ENCODE measurements at regions not wholly inside any gene's neighbourhood (a gene's known extent, or its start where the extent isn't known, plus 50 kb on each side); places are given as distances from the start of the nearest gene placed in this dataset.

GRCh38 chr17:33896263-33896662 lies 358.8 kb upstream of the CCL2 start:
- H3K27ac ChIP-seq = no peak overlapping the region
- no peaks in the 10 kb centered on the region for H3K4me1 ChIP-seq
- 56% methylated on average over 6 of the region's 6 CpGs for WGBS, 2 donors
- H3K4me3 ChIP-seq (replicated peaks in 1 of 3) = no peak overlapping the region
- H3K9me3 ChIP-seq = no peaks in the 10 kb centered on the region
- H3K27me3 ChIP-seq = no peaks in the 10 kb centered on the region
- TF ChIP-seq POLR2A (IDR thresholded peaks at IDR 0.05) = no peak
- TF ChIP-seq CTCF (IDR thresholded peaks at IDR 0.05) = no peak
- intact Hi-C loops (cut with DNase I) = no loop called here
- no peak for DNase-seq
- H3K36me3 ChIP-seq = no peaks in the 10 kb centered on the region

- DNase-seq = no peak
- Histone ChIP-seq H3K9me3 (no peaks in the 10 kb centered on the region), H3K27me3 (no peaks in the 10 kb centered on the region), H3K27ac (no peak overlapping the region), H3K4me1 (no peaks in the 10 kb centered on the region), H3K36me3 (no peaks in the 10 kb centered on the region), H3K4me3 (replicated peaks in 1 of 3) (no peak overlapping the region)
- intact Hi-C loops (cut with DNase I) = no loop called here
- WGBS, 2 donors = 81 to 83% methylated on average over 2 of the region's 2 CpGs
- no peak for TF ChIP-seq CTCF (IDR thresholded peaks at IDR 0.05)
- no peak for TF ChIP-seq POLR2A (IDR thresholded peaks at IDR 0.05)
Measured at GRCh38 chr17:33901085-33901484, 354.0 kb upstream of the CCL2 start.

- no peak for DNase-seq
- intact Hi-C loops (cut with DNase I) = no loop called here
- WGBS, 2 donors = 81 to 85% methylated on average over 1 of the region's 1 CpG
- Histone ChIP-seq H3K4me1 (no peaks in the 10 kb centered on the region), H3K27me3 (no peaks in the 10 kb centered on the region), H3K27ac (no peak overlapping the region), H3K9me3 (no peaks in the 10 kb centered on the region), H3K4me3 (replicated peaks in 1 of 3) (no peak overlapping the region), H3K36me3 (no peaks in the 10 kb centered on the region)
- no peak for TF ChIP-seq POLR2A (IDR thresholded peaks at IDR 0.05)
- TF ChIP-seq CTCF (IDR thresholded peaks at IDR 0.05) = no peak
Measured at GRCh38 chr17:33902901-33903449, 352.1 kb upstream of the CCL2 start.

GRCh38 chr17:33904476-33904875 lies 350.6 kb upstream of the CCL2 start:
- 68 to 71% methylated on average over 4 of the region's 4 CpGs for WGBS, 2 donors
- Histone ChIP-seq H3K4me3 (replicated peaks in 1 of 3) (no peak overlapping the region), H3K9me3 (no peaks in the 10 kb centered on the region), H3K36me3 (no peaks in the 10 kb centered on the region), H3K4me1 (no peaks in the 10 kb centered on the region), H3K27me3 (no peaks in the 10 kb centered on the region), H3K27ac (no peak overlapping the region)
- no peak for TF ChIP-seq POLR2A (IDR thresholded peaks at IDR 0.05)
- no peak for TF ChIP-seq CTCF (IDR thresholded peaks at IDR 0.05)
- intact Hi-C loops (cut with DNase I) = no loop called here
- no peak for DNase-seq

- 60 to 67% methylated on average over 3 of the region's 3 CpGs for WGBS, 2 donors
- H3K4me1 ChIP-seq = no peaks in the 10 kb centered on the region
- H3K27ac ChIP-seq = no peak overlapping the region
- H3K9me3 ChIP-seq = no peaks in the 10 kb centered on the region
- no peaks in the 10 kb centered on the region for H3K36me3 ChIP-seq
- no peak overlapping the region for H3K4me3 ChIP-seq (replicated peaks in 1 of 3)
- intact Hi-C loops (cut with DNase I) = no loop called here
- no peak for DNase-seq
- TF ChIP-seq POLR2A (IDR thresholded peaks at IDR 0.05) (no peak), CTCF (IDR thresholded peaks at IDR 0.05) (no peak)
- no peaks in the 10 kb centered on the region for H3K27me3 ChIP-seq
Measured at GRCh38 chr17:33905338-33905800, 349.7 kb upstream of the CCL2 start.
